CD4-positive, alpha-beta T cell (primary cell): ENCODE measurements at regions not wholly inside any gene's neighbourhood (a gene's known extent, or its start where the extent isn't known, plus 50 kb on each side); places are given as distances from the start of the nearest gene placed in this dataset.

Source experiments
- ATAC-seq: fragments of 200-7000 bp; cut with Tn5 transposase; one replicate; pipeline ENCODE4 v1.10.0; 2022; ENCODE audit warnings: mild to moderate bottlenecking; ENCODE audit not compliant: poor library complexity
- CTCF ChIA-PET: fragments of 350-600 bp; sonication (Branson Sonifier 250); formaldehyde crosslinking; loops from one replicate; lab custom pipeline; 2021; ENCODE audit warnings: antibody characterized with exemption, inconsistent platforms; lab: Charles Lee
- POLR2A ChIA-PET: fragments of 350-600 bp; sonication (Branson Sonifier 250); formaldehyde crosslinking; loops from one replicate; lab custom pipeline; 2021; ENCODE audit warnings: antibody characterized with exemption, inconsistent platforms; lab: Charles Lee
- DNase-seq, 14 experiments: peaks; one replicate each; pipeline ENCODE4 v3.0.0-alpha.2; 2013 to 2020; ENCODE audit warnings: mixed read lengths in 2 of 14
- H3K27ac ChIP-seq, 2 donors: one replicate each; pipeline versions ENCODE4 v1.5.1 to v1.7.0; 2013; ENCODE audit warnings: low read length in 2 of 2, low read depth in 1 of 2, mild to moderate bottlenecking in 1 of 2
- H3K27me3 ChIP-seq, 2 experiments: 1 replicate in 1 of 2; 2 replicates in 1 of 2; pipeline versions ENCODE4 v1.6.1 to v1.7.0; 2013; ENCODE audit warnings: low read length in 2 of 2, control low read depth in 1 of 2, mild to moderate bottlenecking in 1 of 2, moderate library complexity in 1 of 2; ENCODE audit not compliant: insufficient read depth in 2 of 2, control insufficient read depth in 1 of 2
- H3K36me3 ChIP-seq: one replicate; pipeline ENCODE4 v1.6.1; 2013; ENCODE audit warnings: low read length, control low read depth; ENCODE audit not compliant: insufficient read depth
- H3K4me1 ChIP-seq: one replicate; pipeline ENCODE4 v1.6.1; 2013; ENCODE audit warnings: low read length, control low read depth; ENCODE audit not compliant: insufficient read depth
- H3K4me3 ChIP-seq: one replicate; pipeline ENCODE4 v1.5.1; 2013; ENCODE audit warnings: mild to moderate bottlenecking, low read length, moderate library complexity
- H3K9me3 ChIP-seq, 2 experiments: 1 replicate in 1 of 2; 2 replicates in 1 of 2; pipeline versions ENCODE4 v1.6.1 to v1.7.0; 2013; ENCODE audit warnings: low read length in 2 of 2, mild to moderate bottlenecking in 2 of 2, control low read depth in 1 of 2, moderate library complexity in 1 of 2; ENCODE audit not compliant: control insufficient read depth in 1 of 2, insufficient read depth in 1 of 2
- H3K27ac Mint-ChIP-seq: one replicate; pipeline ENCODE4 v1.8.0; 2020; ENCODE audit warnings: mixed read lengths
- H3K27me3 Mint-ChIP-seq: one replicate; pipeline ENCODE4 v1.8.0; 2021; ENCODE audit warnings: mixed read lengths
- H3K36me3 Mint-ChIP-seq: one replicate; pipeline ENCODE4 v1.8.0; 2021; ENCODE audit warnings: low read depth, mixed read lengths
- H3K4me1 Mint-ChIP-seq: one replicate; pipeline ENCODE4 v1.8.0; 2021; ENCODE audit warnings: low read depth, mixed read lengths
- H3K4me3 Mint-ChIP-seq: one replicate; pipeline ENCODE4 v1.8.0; 2020; ENCODE audit warnings: mild to moderate bottlenecking, mixed read lengths
- H3K9me3 Mint-ChIP-seq: one replicate; pipeline ENCODE4 v1.8.0; 2020; ENCODE audit warnings: mixed read lengths
- intact Hi-C, 2 experiments: fragments of 100-400 bp; cut with DNase I in 1 of 2; cut with micrococcal nuclease in 1 of 2; formaldehyde crosslinking; loops; one replicate each; pipeline versions ENCODE4 v1.15.1 to v1.9.0; 2023 to 2025; cut with DNase I, micrococcal nuclease
- TF ChIP-seq, protein P1 (sequence below): fragments of 200-600 bp; IDR thresholded peaks from one replicate; pipeline ENCODE4 v1.8.0; 2022; ENCODE audit warnings: antibody characterized with exemption, mild to moderate bottlenecking

- DNase-seq (no peak), ATAC-seq (no peak)
- ChIA-PET CTCF (no interaction called here), POLR2A (no interaction called here)
- H3K4me1 ChIP-seq: no peaks in the 10 kb centered on the region
- Mint-ChIP-seq H3K27me3 (no peaks in the 10 kb centered on the region), H3K36me3 (no peaks in the 10 kb centered on the region), H3K4me3 (no peak overlapping the region), H3K4me1 (no peaks in the 10 kb centered on the region), H3K27ac (no peak overlapping the region), H3K9me3 (peaks cover 2% of the 10 kb centered on the region)
- H3K36me3 ChIP-seq: no peaks in the 10 kb centered on the region
- TF ChIP-seq, protein P1, sequence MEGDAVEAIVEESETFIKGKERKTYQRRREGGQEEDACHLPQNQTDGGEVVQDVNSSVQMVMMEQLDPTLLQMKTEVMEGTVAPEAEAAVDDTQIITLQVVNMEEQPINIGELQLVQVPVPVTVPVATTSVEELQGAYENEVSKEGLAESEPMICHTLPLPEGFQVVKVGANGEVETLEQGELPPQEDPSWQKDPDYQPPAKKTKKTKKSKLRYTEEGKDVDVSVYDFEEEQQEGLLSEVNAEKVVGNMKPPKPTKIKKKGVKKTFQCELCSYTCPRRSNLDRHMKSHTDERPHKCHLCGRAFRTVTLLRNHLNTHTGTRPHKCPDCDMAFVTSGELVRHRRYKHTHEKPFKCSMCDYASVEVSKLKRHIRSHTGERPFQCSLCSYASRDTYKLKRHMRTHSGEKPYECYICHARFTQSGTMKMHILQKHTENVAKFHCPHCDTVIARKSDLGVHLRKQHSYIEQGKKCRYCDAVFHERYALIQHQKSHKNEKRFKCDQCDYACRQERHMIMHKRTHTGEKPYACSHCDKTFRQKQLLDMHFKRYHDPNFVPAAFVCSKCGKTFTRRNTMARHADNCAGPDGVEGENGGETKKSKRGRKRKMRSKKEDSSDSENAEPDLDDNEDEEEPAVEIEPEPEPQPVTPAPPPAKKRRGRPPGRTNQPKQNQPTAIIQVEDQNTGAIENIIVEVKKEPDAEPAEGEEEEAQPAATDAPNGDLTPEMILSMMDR: no peak
- H3K4me3 ChIP-seq: no peak overlapping the region
- H3K27me3 ChIP-seq: no peaks in the 10 kb centered on the region
- peaks cover 0 to 4% of the 10 kb centered on the region in 2 experiments for H3K9me3 ChIP-seq
- no peak overlapping the region for H3K27ac ChIP-seq
- intact Hi-C loops: no loop called here
Observed at GRCh38 chr4:180734753-180735432, 1508.3 kb upstream of the TENM3 start.

DNA sequence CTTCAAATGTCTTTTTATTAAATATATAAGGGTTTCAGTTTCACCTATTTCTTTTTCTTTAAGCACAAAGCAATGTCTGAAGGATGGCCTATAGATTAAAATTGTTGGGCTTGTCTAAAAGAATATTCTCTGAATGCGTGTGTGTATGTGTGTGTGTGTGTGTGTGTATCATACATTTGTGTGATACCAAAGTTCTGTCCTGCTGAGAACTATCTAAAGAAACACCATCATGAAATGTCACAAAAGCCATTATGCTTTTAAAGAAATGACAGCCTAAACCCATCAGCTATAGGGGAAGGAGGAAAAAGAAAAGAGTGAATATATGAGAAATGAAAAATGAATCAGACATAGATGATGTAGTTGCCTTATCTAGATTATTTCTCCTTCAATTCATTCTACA, 1501.5 kb upstream of the TENM3 start:
- Histone ChIP-seq H3K4me1 (no peaks in the 10 kb centered on the region), H3K9me3 (no peaks in the 10 kb centered on the region), H3K4me3 (no peak overlapping the region), H3K36me3 (no peaks in the 10 kb centered on the region), H3K27ac (no peak overlapping the region), H3K27me3 (no peaks in the 10 kb centered on the region)
- DNase-seq: no peak
- no peaks in the 10 kb centered on the region for H3K27me3 Mint-ChIP-seq
- intact Hi-C loops: no loop called here
- H3K4me3 Mint-ChIP-seq: no peak overlapping the region
- no peak overlapping the region for H3K27ac Mint-ChIP-seq
- no peaks in the 10 kb centered on the region for H3K4me1 Mint-ChIP-seq
- peaks cover 1% of the 10 kb centered on the region for H3K9me3 Mint-ChIP-seq
- ATAC-seq: no peak
- H3K36me3 Mint-ChIP-seq: no peaks in the 10 kb centered on the region
- ChIA-PET CTCF (no interaction called here), POLR2A (no interaction called here)
- TF ChIP-seq, protein P1: no peak

- no peak overlapping the region for H3K4me3 ChIP-seq
- no peak overlapping the region for H3K4me3 Mint-ChIP-seq
- H3K27ac Mint-ChIP-seq: no peak overlapping the region
- no peak for ATAC-seq
- no peaks in the 10 kb centered on the region for H3K4me1 ChIP-seq
- CTCF ChIA-PET: no interaction called here
- H3K27me3 Mint-ChIP-seq: no peaks in the 10 kb centered on the region
- TF ChIP-seq, protein P1: no peak
- POLR2A ChIA-PET: no interaction called here
- intact Hi-C loops: no loop called here
- no peak overlapping the region for H3K27ac ChIP-seq
- DNase-seq: no peak
- H3K36me3 Mint-ChIP-seq: no peaks in the 10 kb centered on the region
- no peaks in the 10 kb centered on the region for H3K36me3 ChIP-seq
- H3K4me1 Mint-ChIP-seq: no peaks in the 10 kb centered on the region
- H3K9me3 ChIP-seq: no peaks in the 10 kb centered on the region
- no peaks in the 10 kb centered on the region for H3K27me3 ChIP-seq
- H3K9me3 Mint-ChIP-seq: peaks cover 4% of the 10 kb centered on the region
Observed at GRCh38 chr4:180745019-180745418, 1498.2 kb upstream of the TENM3 start.
